Psoas muscle (tissue), 7 donors: ENCODE measurements at regions not wholly inside any gene's neighbourhood (a gene's known extent, or its start where the extent isn't known, plus 50 kb on each side); places are given as distances from the start of the nearest gene placed in this dataset.

ENCODE experiments used
- ATAC-seq, 4 donors: fragments of 200-7000 bp; cut with Tn5 transposase; one replicate each; pipeline ENCODE4 v1.9.1; 2020; ENCODE audit warnings: moderate library complexity in 3 of 4, mild to moderate bottlenecking in 2 of 4
- DNase-seq, 2 donors: peaks; one replicate each; pipeline ENCODE4 v3.0.0-alpha.2; 2020
- H3K27ac ChIP-seq: fragments of 200-600 bp; one replicate; pipeline ENCODE4 v1.8.0; 2022
- H3K27me3 ChIP-seq, 3 donors: fragments of 200-600 bp in 1 of 3; one replicate each; pipeline versions ENCODE4 v1.6.1 to v1.8.0; 2013 to 2022; ENCODE audit warnings: low read length in 2 of 3, mild to moderate bottlenecking in 2 of 3, moderate library complexity in 1 of 3; ENCODE audit not compliant: insufficient read depth in 3 of 3
- H3K36me3 ChIP-seq, 2 donors: fragments of 200-600 bp in 1 of 2; one replicate each; pipeline versions ENCODE4 v1.6.1 to v1.8.0; 2013 to 2022; ENCODE audit warnings: low read depth in 1 of 2, mild to moderate bottlenecking in 1 of 2, moderate library complexity in 1 of 2; ENCODE audit not compliant: insufficient read depth in 1 of 2
- H3K4me1 ChIP-seq: fragments of 200-600 bp; one replicate; pipeline ENCODE4 v1.8.0; 2022
- H3K4me3 ChIP-seq: fragments of 200-600 bp; one replicate; pipeline ENCODE4 v1.8.0; 2022; ENCODE audit warnings: mild to moderate bottlenecking
- H3K9me3 ChIP-seq: fragments of 200-600 bp; one replicate; pipeline ENCODE4 v1.8.0; 2022
- WGBS, 3 donors: extraction: QIAGEN DNeasy Blood & Tissue Kit; methylation state at CpG; one replicate each; pipeline versions ENCODE4 v1.1.6 to v1.1.7; 2013; 5-methylcytosine and 5-hydroxymethylcytosine counted together
- intact Hi-C, 2 donors: fragments of 100-400 bp; cut with DNase I; formaldehyde crosslinking; loops; one replicate each; pipeline versions ENCODE4 v1.11.0 to v1.14.2; 2022
- TF ChIP-seq, protein P1 (sequence below): fragments of 200-600 bp; IDR thresholded peaks from one replicate; pipeline ENCODE4 v1.8.0; 2022; ENCODE audit warnings: antibody characterized with exemption
- donor health status: healthy with polysubstance abuse.
- donor health status: DM: no; HTN: no; CAD: no; lungs with moderate emphysema.
- donor health status: Bipolar disorder and iron deficiency.
- donor health status: healthy.
- donor health status: DM: yes; HTN: yes; CAD: no.
- donor health status: DM: no; HTN: no; CAD: no.
- donor health status: DM: yes; HTN: yes; CAD: no.

DNA sequence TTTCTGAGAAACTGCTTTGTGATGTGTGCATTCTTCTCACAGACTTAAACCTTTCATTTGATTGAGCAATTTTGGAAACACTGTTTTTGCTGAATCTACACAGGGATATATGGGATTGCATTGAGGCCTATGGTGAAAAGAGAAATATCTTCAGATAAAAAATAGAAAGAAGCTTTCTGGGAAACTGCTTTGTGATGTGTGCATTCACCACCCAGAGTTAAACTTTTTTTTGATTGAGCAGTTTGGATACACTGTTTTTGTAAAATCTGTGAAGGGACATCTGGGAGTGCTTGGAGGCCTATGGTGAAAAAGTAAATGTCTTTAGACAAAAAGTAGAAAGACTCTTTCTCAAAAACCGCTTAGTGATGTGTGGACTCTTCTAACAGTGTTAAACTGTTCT lies 1683.8 kb downstream of the UQCRFS1 start:
- H3K36me3 ChIP-seq, result no peaks in the 10 kb centered on the region
- no peaks in the 10 kb centered on the region for H3K27me3 ChIP-seq
- ATAC-seq (no peak), DNase-seq (no peak)
- intact Hi-C loops, result no loop called here
- H3K27ac ChIP-seq, result no peak overlapping the region
- no peak overlapping the region for H3K4me3 ChIP-seq
- H3K4me1 ChIP-seq, result no peaks in the 10 kb centered on the region
- TF ChIP-seq, protein P1, sequence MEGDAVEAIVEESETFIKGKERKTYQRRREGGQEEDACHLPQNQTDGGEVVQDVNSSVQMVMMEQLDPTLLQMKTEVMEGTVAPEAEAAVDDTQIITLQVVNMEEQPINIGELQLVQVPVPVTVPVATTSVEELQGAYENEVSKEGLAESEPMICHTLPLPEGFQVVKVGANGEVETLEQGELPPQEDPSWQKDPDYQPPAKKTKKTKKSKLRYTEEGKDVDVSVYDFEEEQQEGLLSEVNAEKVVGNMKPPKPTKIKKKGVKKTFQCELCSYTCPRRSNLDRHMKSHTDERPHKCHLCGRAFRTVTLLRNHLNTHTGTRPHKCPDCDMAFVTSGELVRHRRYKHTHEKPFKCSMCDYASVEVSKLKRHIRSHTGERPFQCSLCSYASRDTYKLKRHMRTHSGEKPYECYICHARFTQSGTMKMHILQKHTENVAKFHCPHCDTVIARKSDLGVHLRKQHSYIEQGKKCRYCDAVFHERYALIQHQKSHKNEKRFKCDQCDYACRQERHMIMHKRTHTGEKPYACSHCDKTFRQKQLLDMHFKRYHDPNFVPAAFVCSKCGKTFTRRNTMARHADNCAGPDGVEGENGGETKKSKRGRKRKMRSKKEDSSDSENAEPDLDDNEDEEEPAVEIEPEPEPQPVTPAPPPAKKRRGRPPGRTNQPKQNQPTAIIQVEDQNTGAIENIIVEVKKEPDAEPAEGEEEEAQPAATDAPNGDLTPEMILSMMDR, result no peak
- WGBS, 3 donors, result 36 to 44% (median 43%) methylated on average over 1 of the region's 1 CpG
- H3K9me3 ChIP-seq, result peaks cover 71% of the 10 kb centered on the region

DNA sequence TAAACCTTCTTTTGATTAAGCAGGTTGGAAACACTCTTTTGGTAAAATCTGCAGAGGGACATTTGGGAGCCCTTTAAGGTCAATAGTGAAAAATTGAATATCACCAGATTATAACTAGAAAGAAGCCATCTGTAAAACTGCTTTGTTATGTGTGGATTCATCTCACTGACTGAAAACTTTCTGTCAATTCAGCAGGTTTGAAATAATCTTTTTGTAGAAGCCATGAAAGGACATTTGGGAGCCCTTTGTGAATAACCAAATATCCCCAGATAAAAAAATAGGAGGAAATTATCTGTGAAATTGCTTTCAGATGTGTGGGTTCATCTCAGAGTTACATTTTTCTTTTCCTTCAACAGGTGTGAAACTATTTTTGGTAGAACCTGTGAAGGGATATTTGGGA lies 1690.7 kb downstream of the UQCRFS1 start:
- no peak overlapping the region for H3K4me3 ChIP-seq
- DNase-seq, result no peak
- no peak overlapping the region for H3K27ac ChIP-seq
- intact Hi-C loops, result no loop called here
- peaks cover 34% of the 10 kb centered on the region for H3K9me3 ChIP-seq
- H3K36me3 ChIP-seq, result no peaks in the 10 kb centered on the region
- H3K27me3 ChIP-seq, result no peaks in the 10 kb centered on the region
- H3K4me1 ChIP-seq, result no peaks in the 10 kb centered on the region
- TF ChIP-seq, protein P1, result no peak
- no peak for ATAC-seq
